NCI-H1105 treated with DMSO at 0.1 percent for 48 hours (cell line): ENCODE measurements at regions not wholly inside any gene's neighbourhood (a gene's known extent, or its start where the extent isn't known, plus 50 kb on each side); places are given as distances from the start of the nearest gene placed in this dataset.

ENCODE experiments used
- DNase-seq: peaks from one replicate; lab custom pipeline; 2025; lab: John Stamatoyannopoulos, UW

DNA sequence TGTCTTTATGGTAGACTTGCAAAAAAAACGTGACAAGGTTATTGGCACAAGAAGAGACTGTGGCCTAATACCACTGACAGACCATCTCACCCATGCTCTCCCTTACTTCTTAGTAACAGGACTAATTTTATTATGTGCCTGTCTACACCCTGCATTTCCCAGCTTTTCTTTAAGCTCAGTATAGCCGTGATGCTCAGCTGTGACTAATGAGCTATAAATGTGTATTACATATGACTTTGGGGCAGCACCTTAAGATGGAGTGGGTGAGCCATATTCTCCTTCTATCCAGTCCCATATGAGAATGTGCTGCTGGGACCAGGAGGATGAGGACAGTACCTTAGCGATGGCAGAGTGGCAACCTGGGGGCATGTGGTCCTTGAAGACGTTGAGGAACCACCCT lies 293.5 kb downstream of the RNF144A start:
- no peak for DNase-seq

DNA sequence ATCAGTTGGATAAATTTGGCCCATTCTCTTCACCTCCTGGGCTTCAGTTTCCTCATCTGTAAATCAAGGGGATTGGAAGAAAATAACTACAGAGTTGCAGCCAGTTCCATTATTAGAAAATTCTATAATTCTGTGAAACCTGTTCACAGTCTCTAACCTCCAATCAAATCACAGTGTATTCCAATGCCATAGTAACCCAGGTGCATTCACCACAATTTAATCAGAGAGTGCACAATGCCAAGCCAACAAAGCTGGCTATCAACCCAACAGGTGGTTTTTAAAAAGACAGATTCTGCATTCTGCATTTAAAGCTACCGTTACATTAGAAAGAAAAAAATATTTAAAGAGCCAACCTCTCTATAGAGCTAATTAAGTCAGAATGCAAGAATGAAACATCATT lies 308.6 kb downstream of the RNF144A start:
- DNase-seq: peak; percentile 88

DNA sequence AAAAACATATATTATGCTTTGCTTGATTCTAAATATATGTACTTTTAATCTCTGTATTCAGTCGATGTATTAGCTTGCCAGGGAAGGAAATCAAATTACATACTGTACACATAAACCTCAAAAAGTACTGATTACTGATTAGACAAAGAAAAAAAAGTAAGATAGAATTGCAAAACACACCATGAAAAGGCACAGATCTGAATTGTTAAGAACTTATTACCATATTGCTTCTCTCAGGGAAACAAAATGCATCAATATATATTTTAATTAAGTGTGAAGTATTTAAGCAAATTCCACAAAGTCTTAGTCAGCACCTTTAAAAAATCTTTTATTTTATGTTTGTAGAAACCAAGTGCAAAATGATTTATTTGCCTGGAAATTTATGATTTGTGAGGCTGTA lies 309.3 kb downstream of the RNF144A start:
- no peak for DNase-seq

DNA sequence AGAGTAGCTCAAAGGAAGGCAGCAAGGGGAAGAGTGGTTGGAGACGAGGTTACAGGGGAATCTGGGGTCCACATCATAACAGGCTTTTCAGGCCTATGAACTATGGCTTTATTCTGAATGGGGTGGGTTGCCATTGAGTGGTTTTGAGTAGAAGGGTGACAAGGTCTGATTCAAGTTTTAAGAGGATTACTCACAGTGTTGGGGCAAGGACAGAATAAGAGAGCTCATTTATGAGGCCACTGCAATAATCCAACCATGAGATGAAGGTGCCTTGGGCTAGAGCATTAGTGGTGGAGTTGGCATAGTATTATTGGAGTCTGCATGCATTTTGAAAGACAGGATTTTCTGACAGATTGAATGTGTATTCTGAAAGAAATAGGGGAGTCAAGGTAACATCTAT lies 315.9 kb downstream of the RNF144A start:
- no peak for DNase-seq

DNA sequence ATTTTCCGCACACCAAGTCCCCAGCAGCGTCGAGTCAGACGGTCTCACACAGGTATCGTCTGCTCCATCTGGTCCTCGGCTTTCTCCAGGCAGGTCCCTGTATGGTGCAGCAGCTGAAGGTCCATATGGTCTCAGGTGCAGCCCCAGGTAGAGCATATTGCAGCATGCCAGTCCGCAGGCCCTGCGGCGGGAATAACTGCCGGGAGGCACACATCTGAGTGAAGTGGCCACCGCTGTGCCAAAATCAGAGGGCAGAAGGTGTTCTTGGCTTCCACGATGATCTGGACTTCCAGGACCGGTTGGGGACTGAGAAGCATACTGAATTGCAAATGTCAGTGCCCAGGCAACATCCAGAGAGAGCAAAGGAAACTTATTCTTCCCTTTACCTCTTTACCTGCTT lies 320.3 kb downstream of the RNF144A start:
- no peak for DNase-seq

DNA sequence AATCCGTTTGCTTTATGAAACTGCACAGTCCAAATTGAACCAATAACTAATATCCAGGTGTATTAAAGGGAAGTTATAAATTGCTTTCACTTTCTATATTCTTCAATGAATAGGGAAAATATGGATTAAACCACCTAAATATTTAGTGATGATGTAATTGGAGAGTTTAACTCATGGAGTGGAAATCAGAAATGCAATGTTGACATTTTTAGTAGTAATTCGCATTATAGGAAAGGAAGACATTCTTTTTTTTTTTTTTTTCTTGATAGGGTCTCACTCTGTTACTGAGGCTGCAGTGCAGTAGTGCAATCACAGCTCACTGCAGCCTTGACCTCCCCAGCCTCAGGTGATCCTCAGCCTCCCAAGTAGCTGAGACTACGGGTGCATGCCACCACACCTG lies 321.9 kb downstream of the RNF144A start:
- no peak for DNase-seq

DNA sequence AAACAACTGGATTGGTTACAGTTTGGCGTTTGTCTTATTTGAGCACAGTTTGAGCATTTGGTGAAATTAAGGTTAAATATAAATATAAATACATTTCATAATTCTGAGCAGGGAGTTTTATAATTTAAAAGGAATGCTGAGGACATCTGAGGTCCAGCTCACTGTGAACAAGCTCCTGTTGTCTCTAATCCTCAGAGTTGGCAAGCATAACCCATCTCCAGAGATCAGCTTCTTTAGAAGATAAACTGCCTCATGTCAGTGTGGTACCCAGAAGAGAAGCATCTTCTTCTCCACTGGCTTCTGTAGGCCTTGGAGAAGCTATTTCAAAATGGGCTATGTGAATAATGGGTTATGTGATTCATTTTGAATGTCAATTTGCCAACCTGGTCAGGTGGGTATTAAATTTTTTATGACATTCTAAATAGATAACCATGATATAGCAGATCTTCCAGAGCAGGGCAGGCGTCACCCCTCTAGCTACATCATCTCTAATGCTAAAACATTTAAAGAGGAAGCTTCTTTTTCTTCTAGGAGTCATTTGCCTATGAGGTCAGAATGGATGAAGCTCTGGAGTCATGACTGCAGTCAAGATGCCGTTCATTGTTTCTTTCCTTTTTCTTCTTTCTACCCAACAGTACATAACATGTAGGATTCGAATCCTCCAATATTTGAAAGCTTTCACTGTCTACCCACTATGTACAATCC lies 324.0 kb downstream of the RNF144A start:
- no peak for DNase-seq

DNA sequence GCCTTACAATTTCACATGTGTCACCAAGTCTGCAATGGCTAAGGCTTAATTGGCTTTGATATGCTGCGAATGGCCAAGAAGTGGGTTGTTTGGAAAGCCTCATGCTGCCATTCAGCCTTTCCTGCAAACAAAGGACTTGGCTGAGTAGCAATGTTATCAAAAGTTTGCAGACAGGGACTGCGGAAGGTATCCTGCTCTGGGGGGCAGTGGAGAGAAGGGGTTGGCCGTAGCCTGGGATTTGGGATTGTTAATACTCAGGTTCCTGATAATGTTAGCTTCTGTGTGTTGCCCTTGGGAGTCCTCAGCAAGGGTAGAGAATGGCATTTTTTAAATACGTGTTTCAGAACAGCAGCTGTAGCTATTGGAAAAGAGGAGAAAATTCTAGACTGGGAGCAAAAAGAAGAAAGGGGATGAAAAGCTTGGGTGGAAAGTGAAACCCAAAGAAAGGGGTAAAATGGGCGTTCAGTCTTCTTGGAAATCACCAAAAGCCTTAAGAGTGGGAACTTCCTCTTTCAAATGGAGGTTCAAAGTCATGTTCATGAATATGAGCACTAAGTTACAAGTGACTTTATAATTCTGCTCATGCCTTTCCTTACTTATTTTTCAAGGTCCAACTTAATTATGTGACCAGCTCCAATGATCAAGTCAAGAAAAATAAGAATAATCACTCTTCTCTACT lies 325.1 kb downstream of the RNF144A start:
- no peak for DNase-seq

DNA sequence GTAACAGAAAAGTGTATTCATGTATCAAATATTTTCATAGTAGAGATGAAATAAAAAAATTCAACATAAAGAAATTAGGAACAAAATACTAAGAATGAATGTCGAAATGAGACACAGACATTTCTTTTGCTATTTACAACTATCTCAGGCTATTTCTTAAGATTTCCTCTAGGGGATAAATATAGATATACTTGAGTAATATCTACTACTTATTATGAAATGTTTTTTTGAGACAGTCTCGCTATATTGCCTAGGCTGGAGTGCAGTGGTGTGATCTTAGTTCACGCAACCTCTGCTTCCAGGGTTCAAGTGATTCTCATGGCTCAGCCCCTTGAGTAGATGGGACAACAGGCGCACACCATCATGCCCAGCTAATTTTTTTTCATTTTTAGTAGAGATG lies 326.1 kb downstream of the RNF144A start:
- no peak for DNase-seq

DNA sequence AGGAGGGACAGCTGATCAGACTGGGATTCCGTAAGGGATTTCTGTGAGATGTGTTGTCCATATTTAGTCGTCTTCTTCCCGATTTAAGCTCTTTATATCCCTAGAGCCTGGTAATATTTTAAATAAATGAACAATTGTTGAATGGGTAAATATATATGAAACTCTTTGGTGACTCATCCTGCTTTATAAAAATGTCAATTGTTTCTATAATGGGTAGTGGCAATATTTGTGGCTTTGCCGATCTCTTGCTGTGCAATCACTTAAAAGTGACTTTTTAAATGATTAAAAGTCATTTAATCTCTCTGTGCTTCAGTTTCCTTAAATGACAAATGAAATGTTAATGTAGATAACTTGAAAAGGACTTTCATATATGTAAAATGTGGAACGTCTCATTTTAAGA lies 339.2 kb downstream of the RNF144A start:
- DNase-seq: no peak

DNA sequence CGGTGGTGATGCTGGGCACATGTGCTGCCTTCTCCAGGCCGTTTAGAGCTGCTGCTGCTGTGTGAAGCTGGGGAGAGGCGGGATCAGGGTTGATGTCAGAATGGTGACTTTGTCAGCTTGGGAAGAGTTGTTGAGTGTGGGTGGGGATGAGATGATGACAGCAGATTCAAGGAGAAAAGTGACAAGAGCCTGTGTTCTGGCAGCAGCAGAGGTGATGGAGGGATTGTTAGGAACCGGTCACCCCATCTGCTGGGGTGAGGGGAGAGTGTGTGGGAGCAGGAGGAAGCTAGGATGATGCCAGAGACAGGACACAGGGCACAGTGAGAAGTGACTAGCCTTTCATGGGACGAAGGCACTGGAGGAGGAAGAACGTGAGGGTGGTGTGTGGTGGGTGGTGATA lies 345.5 kb downstream of the RNF144A start:
- no peak for DNase-seq

DNA sequence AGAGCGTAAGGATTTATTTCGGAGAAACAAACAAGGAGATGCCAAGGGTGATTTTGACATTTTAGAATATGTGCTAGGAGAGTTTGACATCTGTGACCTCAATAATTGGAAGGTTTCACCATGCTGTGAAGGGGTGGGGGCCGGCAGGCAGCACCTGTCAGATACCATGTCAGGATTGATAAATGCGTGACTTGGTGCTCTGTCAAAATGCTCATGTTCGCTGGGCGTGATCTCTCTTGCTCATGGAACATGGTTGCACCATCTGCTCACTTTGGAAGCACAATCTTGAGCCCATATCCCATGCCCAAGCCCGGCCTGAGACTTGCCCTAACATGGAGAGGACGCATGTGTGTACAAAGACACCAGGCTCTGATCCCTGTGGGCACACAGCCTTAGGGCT lies 347.6 kb downstream of the RNF144A start:
- no peak for DNase-seq

DNA sequence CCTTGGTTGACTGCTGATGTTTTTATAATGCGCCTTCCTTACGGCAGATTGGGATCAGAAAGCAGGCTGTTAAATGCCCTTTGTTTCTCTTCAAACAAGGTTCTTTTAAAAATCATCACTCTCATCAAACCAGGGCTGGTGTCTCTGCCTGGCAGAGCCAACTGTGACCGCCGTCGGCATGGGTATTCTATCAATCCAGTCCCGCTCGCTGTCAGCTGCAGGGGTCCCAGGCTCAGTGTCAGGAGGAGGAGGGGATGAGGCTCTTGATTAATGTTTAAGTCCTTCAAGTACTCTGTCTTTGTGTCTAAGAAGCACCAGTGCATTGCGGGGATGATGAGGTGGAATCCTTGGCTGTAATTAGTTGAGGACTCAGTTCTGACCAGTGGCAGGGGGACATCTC lies 348.1 kb downstream of the RNF144A start:
- DNase-seq: no peak

DNA sequence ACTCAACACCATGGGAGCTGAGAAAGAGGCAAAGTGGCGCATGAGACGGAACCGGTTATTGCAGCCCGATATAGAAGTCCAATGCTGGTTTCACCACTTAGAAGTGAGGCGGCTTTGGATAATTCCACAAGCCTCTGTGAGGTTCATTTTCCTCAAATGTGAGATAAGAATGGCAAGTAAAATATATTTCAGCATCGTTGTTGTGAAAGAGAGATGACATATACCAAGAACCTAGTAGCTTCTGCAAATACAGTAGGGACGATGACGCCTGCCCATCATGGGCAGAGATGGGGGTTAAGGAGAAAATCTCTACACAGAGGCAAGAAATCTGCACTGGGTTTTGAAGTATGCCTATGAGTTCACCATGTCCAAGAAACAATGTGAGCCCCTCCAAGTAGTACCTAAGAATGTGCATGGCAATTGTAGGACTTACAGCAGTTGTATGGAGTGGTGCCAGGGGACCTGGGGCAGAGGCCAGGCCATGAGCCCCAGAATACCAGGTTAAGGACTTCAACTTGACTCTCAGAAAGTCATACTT lies 352.0 kb downstream of the RNF144A start:
- no peak for DNase-seq

DNA sequence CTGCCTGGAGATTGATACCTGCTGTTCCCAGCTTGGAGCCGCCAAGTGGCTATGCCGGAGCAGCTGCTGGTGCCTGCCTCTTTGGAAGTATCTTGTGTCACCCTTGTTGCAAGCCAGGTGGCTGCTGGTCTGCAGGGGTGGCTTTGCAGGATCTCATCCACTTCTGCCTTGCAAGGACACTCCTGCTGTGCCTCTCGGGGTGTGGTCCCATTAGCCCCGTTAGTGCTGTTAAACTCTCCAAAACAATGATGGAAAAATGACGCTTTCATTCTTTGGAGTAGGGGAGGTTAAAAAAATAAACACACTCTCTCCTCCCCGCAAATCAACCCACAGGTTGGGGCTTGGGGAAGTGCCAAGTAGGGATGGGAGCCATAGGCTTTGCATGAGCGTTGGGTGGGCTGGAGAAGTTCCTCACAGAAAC lies 352.8 kb downstream of the RNF144A start:
- peak; percentile 52 for DNase-seq

DNA sequence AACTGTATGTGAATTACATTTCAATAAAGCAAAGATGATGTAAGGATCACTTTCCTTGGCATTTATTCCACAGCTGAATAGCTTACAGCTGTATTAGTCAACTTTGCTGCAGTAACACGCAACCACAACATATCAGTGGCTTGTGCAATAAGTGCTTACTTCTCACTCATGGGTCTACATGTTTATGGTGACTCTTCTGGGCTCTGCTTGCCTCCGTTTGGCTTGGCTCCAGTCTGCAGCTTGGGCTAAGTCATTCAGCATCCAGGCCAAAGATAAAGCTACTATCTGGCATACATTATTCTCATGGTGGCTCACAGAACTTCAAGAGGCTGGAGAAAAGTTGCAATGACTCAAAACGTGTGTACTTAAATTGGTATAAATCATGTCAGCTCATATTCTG lies 355.0 kb downstream of the RNF144A start:
- DNase-seq: no peak

DNA sequence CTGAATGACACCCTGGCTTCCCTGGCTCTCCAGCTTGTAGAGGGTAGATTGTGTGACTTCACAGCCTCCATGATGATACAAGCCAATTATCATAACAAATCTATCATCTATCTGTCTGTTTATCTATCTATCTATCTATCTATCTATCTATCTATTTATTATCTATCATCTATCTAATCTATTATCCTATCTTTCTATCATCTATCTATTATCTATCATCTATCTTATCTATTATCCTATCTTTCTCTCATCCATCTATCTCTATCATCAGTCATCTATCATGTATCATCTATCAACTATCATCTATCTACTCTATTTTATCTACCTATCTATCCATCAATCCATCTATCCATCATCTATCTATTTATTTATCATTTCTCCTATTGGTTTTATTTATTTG lies 361.8 kb downstream of the RNF144A start:
- DNase-seq: no peak

DNA sequence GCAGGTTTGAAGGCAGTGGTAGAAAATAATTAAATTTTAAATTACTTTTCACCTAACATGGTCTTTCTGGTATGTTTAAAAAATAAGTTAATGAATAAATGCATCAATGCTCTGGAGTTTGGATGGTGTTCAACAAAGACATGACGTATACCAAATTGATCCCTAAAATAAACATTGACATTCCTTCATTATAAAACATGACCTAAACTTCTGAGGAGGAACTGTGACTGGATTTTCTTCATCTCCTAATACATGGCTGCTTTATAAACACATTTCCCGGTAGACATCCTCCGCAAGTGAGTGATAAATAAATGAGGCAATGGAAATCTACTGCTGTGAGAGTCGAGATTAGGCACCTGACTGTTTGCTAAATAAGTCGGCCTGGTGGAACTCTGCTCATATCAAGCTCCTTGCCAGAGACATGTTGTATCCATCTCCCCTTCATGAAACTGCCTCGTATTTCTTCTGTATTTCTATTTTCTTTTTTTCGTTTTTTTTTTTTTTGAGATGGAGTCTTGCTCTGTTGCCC lies 362.3 kb downstream of the RNF144A start:
- no peak for DNase-seq

DNA sequence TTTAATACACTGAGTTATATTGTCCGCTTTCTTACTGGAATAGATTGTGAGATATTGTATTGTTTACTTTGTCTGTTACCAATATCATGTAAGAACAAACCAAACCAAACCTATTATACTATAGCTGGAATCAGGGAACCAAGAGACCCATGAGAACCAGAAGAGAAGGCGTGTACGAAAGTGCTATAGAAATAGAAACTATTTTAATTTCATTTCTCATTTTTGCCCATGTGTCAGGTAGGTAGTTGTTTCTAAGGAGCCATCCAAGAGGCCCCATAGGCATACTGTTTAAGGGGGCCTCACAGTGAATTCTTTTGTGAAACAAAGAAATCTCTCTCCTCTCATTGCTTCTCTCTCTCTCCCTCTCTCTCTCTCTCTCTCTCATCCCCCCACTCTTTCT lies 363.6 kb downstream of the RNF144A start:
- DNase-seq: no peak

DNA sequence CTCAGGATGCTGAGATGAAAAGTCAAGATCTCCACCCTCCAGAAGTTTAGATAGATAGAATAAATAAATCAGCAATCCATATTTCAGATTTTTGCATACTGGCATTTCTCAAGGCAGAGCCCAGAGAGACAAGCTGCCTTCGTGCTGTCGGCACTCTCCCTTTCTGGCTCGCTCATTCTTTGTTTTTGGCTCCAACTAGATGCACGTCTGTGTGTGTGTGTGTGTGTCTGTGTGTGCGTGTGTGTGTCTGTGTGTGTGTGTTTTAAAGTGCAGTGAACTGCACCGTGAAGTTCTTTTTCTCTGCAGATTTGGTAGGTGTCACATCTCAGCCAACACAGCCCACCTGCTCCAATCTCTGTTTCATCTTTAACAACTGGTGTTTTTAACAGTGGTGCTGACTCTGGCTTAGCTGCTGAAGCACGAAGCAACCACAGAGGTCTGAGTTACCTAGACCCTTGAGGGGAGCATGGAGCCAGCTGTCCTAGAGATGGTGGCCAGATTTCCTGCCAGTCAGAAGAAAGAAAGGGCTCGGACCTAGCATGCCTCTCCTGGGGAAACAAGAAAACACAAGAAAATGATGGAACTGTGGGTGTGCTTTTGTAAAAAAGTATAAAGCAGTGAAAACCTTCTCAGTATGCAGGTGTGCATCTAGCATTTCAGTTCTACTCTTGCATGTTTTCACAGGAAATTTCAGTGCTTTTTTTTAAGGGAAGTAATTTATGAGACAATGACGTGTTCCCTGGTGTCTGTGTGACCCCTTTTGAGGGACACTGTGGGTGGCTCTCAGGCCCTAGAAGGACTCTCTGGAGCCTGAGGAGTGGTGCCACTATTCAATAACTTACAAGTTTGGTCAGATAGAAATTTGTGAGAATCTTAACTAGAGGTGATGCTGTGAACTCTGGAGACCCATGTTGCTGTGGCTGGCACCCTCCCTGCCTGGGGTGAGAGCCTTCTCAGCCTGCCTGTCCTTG lies 364.3 kb downstream of the RNF144A start:
- no peak for DNase-seq

DNA sequence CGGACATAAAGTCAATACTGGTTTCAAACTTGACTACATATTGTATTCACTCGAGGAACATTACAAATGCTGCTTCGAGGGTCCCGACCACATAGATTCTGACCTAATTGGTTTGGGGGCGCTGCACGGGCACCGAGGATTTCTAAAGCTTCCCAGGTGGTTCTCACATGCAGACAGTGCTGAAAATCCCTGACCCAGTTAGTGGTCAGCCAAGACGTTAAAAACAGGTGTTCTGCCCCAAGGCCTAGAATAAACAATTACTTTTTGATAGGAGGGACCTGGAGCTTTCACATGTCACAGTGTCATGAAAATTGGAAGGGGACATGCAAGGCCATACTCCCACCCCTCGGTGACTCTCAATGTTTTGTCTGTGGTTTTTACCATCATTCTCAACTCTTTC lies 368.9 kb downstream of the RNF144A start:
- DNase-seq: no peak

DNA sequence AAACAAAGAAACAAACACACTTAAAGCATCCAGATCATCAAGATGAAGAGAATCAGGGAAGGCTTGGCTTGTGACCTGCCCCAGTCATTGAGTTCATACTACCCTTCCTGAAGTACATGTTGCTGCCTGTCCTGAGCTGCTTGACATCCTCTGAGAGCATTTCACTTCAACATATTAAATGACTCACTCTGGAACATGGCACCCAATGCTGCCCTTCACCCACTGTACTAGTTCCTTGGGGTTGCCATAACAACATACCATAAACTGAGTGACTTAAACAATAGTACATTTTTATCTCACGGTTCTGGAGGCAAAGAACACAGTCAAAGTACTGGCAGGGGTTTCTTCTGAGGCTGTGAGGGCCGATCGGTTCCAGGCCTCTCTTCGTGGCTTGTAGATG lies 371.3 kb downstream of the RNF144A start:
- DNase-seq: no peak
